ENCODE measurements at regions not wholly inside any gene's neighbourhood (a gene's known extent, or its start where the extent isn't known, plus 50 kb on each side); places are given as distances from the start of the nearest gene placed in this dataset.

- TF ChIP-seq ETS2 (tag; IDR thresholded peaks at IDR 0.05; ENCODE audit: borderline replicate concordance, poor library complexity, severe bottlenecking) (no peak), NFRKB (IDR thresholded peaks at IDR 0.05; ENCODE audit: low read depth) (no peak), SMARCE1 (IDR thresholded peaks at IDR 0.05) (peak; percentile 97), HDGF (IDR thresholded peaks at IDR 0.05) (no peak), HOMEZ (CRISPR knock-in tag; IDR thresholded peaks at IDR 0.05) (no peak), MTF1 (CRISPR knock-in tag; IDR thresholded peaks at IDR 0.05; ENCODE audit: borderline replicate concordance) (no peak), NELFE (IDR thresholded peaks at IDR 0.05; ENCODE audit: insufficient read depth, insufficient read length) (no peak), SRSF7 (optimal IDR thresholded peaks at IDR 0.05; ENCODE audit: low read depth, low read length) (no peak), ZNF253 (CRISPR knock-in tag; conservative IDR thresholded peaks at IDR 0.05) (no peak), ZNF77 (CRISPR knock-in tag; IDR thresholded peaks at IDR 0.05) (no peak), JUNB (CRISPR knock-in tag; conservative IDR thresholded peaks at IDR 0.05) (no peak), TCF3 (CRISPR knock-in tag; IDR thresholded peaks at IDR 0.05) (peak; percentile 97), SFPQ (IDR thresholded peaks at IDR 0.05; ENCODE audit: low read depth, low read length) (no peak), MNT (conservative IDR thresholded peaks at IDR 0.05) (no peak), ZBTB8A (IDR thresholded peaks at IDR 0.05; ENCODE audit: partially characterized antibody) (no peak), SREBF2 (CRISPR knock-in tag; IDR thresholded peaks at IDR 0.05) (no peak)
- TF ChIP-seq, protein P1, sequence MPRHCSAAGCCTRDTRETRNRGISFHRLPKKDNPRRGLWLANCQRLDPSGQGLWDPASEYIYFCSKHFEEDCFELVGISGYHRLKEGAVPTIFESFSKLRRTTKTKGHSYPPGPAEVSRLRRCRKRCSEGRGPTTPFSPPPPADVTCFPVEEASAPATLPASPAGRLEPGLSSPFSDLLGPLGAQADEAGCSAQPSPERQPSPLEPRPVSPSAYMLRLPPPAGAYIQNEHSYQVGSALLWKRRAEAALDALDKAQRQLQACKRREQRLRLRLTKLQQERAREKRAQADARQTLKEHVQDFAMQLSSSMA (CRISPR knock-in tag; IDR thresholded peaks at IDR 0.05): no peak
- TF ChIP-seq, protein P2, sequence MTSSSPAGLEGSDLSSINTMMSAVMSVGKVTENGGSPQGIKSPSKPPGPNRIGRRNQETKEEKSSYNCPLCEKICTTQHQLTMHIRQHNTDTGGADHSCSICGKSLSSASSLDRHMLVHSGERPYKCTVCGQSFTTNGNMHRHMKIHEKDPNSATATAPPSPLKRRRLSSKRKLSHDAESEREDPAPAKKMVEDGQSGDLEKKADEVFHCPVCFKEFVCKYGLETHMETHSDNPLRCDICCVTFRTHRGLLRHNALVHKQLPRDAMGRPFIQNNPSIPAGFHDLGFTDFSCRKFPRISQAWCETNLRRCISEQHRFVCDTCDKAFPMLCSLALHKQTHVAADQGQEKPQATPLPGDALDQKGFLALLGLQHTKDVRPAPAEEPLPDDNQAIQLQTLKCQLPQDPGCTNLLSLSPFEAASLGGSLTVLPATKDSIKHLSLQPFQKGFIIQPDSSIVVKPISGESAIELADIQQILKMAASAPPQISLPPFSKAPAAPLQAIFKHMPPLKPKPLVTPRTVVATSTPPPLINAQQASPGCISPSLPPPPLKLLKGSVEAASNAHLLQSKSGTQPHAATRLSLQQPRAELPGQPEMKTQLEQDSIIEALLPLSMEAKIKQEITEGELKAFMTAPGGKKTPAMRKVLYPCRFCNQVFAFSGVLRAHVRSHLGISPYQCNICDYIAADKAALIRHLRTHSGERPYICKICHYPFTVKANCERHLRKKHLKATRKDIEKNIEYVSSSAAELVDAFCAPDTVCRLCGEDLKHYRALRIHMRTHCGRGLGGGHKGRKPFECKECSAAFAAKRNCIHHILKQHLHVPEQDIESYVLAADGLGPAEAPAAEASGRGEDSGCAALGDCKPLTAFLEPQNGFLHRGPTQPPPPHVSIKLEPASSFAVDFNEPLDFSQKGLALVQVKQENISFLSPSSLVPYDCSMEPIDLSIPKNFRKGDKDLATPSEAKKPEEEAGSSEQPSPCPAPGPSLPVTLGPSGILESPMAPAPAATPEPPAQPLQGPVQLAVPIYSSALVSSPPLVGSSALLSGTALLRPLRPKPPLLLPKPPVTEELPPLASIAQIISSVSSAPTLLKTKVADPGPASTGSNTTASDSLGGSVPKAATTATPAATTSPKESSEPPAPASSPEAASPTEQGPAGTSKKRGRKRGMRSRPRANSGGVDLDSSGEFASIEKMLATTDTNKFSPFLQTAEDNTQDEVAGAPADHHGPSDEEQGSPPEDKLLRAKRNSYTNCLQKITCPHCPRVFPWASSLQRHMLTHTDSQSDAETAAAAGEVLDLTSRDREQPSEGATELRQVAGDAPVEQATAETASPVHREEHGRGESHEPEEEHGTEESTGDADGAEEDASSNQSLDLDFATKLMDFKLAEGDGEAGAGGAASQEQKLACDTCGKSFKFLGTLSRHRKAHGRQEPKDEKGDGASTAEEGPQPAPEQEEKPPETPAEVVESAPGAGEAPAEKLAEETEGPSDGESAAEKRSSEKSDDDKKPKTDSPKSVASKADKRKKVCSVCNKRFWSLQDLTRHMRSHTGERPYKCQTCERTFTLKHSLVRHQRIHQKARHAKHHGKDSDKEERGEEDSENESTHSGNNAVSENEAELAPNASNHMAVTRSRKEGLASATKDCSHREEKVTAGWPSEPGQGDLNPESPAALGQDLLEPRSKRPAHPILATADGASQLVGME (CRISPR knock-in tag; IDR thresholded peaks at IDR 0.05): no peak
Measured at GRCh38 chr15:91478717-91479191, 374.8 kb upstream of the SLCO3A1 start (continued).
